ENCODE measurements at regions not wholly inside any gene's neighbourhood (a gene's known extent, or its start where the extent isn't known, plus 50 kb on each side); places are given as distances from the start of the nearest gene placed in this dataset.

DNA sequence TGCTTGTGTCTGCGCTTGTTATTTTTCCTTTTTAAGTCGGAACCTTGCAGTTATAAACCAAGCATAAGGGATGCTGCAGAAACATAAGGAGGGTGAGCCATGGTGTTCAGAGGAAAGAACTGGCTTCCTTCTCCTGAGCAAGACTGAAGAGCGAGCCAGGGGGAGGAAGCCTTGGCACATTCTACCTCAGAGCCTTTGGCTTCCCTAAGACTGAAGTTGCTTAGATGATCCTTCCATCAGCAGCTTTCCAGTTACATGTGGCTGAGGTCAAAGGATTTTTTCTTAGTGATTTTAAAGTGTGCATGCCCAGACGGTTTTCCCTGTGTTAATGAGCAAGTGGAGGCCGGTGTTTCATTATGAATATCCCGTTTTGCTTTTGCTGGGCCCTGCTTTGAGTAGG lies 363.8 kb downstream of the DOK5 start:
- DNase-seq, result no peak
- no peaks in the 10 kb centered on the region; the same call in 1 of the 2 replicates for H3K27me3 ChIP-seq (replicated peaks; ENCODE audit: control insufficient read depth, insufficient read depth, low read length)
- CTCF ChIA-PET, result no interaction called here
- no TSS peak for BruUV-seq (replicated peaks)
- Mint-ChIP-seq H3K36me3 (ENCODE audit: insufficient read depth, unreplicated experiment) (no peaks in the 10 kb centered on the region), H3K27ac (ENCODE audit: unreplicated experiment) (no peak overlapping the region), H3K9me3 (ENCODE audit: unreplicated experiment) (no peaks in the 10 kb centered on the region), H3K4me3 (ENCODE audit: unreplicated experiment) (no peak overlapping the region), H3K4me1 (ENCODE audit: low read depth, unreplicated experiment) (no peaks in the 10 kb centered on the region), H3K27me3 (ENCODE audit: insufficient read depth, unreplicated experiment) (peaks cover 6% of the 10 kb centered on the region)
- TF ChIP-seq, protein P1, sequence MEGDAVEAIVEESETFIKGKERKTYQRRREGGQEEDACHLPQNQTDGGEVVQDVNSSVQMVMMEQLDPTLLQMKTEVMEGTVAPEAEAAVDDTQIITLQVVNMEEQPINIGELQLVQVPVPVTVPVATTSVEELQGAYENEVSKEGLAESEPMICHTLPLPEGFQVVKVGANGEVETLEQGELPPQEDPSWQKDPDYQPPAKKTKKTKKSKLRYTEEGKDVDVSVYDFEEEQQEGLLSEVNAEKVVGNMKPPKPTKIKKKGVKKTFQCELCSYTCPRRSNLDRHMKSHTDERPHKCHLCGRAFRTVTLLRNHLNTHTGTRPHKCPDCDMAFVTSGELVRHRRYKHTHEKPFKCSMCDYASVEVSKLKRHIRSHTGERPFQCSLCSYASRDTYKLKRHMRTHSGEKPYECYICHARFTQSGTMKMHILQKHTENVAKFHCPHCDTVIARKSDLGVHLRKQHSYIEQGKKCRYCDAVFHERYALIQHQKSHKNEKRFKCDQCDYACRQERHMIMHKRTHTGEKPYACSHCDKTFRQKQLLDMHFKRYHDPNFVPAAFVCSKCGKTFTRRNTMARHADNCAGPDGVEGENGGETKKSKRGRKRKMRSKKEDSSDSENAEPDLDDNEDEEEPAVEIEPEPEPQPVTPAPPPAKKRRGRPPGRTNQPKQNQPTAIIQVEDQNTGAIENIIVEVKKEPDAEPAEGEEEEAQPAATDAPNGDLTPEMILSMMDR (IDR thresholded peaks at IDR 0.05; ENCODE audit: insufficient read depth in 1 of 2, low read depth in 1 of 2, low read length in 1 of 2, severe bottlenecking in 1 of 2, unreplicated experiment in 1 of 2), result no peak
- H3K4me3 ChIP-seq (ENCODE audit: low read depth, low read length), result no peak overlapping the region
- intact Hi-C loops (cut with micrococcal nuclease; ENCODE audit: unreplicated experiment), result no loop called here
- POLR2A ChIA-PET, result no interaction called here
- no peaks in the 10 kb centered on the region for H3K4me1 ChIP-seq
- H3K9me3 ChIP-seq, result no peaks in the 10 kb centered on the region
- H3K36me3 ChIP-seq (ENCODE audit: control insufficient read depth, insufficient read depth, low read length), result no peaks in the 10 kb centered on the region

DNA sequence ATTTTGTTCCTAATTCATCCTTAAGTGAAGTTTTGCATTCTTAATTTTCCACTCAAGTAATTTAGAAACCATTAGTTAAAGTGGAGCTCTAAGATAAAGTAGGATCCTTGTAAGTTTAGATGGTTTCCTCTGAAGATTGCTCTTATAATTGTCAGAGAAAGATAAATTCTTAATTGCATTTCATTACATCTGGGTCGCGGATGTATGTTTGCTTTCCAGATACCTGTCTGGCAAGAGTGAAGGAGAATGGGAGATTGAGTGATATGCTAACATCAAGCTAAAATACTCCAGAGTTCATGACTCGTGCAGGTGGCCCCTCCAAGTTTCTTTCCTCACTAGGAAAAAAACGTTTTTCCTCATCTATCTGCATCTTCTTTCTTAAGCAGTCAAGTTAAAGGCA lies 361.8 kb downstream of the DOK5 start:
- no peaks in the 10 kb centered on the region for H3K4me1 ChIP-seq
- Mint-ChIP-seq H3K4me1 (ENCODE audit: low read depth, unreplicated experiment) (no peaks in the 10 kb centered on the region), H3K27me3 (ENCODE audit: insufficient read depth, unreplicated experiment) (peaks cover 10% of the 10 kb centered on the region), H3K36me3 (ENCODE audit: insufficient read depth, unreplicated experiment) (no peaks in the 10 kb centered on the region), H3K27ac (ENCODE audit: unreplicated experiment) (no peak overlapping the region), H3K4me3 (ENCODE audit: unreplicated experiment) (no peak overlapping the region), H3K9me3 (ENCODE audit: unreplicated experiment) (no peaks in the 10 kb centered on the region)
- H3K36me3 ChIP-seq (ENCODE audit: control insufficient read depth, insufficient read depth, low read length), result no peaks in the 10 kb centered on the region
- H3K9me3 ChIP-seq, result no peaks in the 10 kb centered on the region
- no peak for DNase-seq
- intact Hi-C loops (cut with micrococcal nuclease; ENCODE audit: unreplicated experiment), result no loop called here
- no peak overlapping the region for H3K4me3 ChIP-seq (ENCODE audit: low read depth, low read length)
- BruUV-seq (replicated peaks), result no TSS peak
- no peaks in the 10 kb centered on the region; the same call in 1 of the 2 replicates for H3K27me3 ChIP-seq (replicated peaks; ENCODE audit: control insufficient read depth, insufficient read depth, low read length)
- ChIA-PET POLR2A (no interaction called here), CTCF (no interaction called here)
- TF ChIP-seq, protein P1 (IDR thresholded peaks at IDR 0.05; ENCODE audit: insufficient read depth in 1 of 2, low read depth in 1 of 2, low read length in 1 of 2, severe bottlenecking in 1 of 2, unreplicated experiment in 1 of 2), result no peak

DNA sequence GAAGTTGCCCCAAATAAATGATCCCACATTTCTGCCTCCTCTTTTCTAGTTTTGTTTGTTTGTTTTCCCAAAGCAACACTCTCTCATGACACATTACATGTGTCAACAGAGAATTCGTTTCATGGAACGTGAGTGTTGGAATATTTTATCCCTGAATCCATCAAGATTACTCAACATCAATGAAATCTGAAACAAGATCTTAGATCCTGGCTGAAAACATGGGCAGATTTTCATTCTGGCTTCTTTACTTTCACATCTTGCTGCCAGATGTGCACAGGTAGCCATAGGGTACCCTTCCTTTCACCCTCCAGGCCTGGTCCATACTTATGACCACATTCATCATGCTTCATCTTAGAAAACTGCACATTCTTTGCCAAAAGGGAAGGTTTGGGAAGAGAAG lies 347.0 kb downstream of the DOK5 start:
- BruUV-seq (replicated peaks), result no TSS peak
- no peaks in the 10 kb centered on the region for H3K36me3 ChIP-seq (ENCODE audit: control insufficient read depth, insufficient read depth, low read length)
- no peaks in the 10 kb centered on the region for H3K4me1 ChIP-seq
- no peak overlapping the region for H3K4me3 ChIP-seq (ENCODE audit: low read depth, low read length)
- CTCF ChIA-PET, result no interaction called here
- TF ChIP-seq, protein P1 (IDR thresholded peaks at IDR 0.05; ENCODE audit: insufficient read depth in 1 of 2, low read depth in 1 of 2, low read length in 1 of 2, severe bottlenecking in 1 of 2, unreplicated experiment in 1 of 2), result no peak
- no peak overlapping the region for H3K4me3 Mint-ChIP-seq (ENCODE audit: unreplicated experiment)
- no peaks in the 10 kb centered on the region for H3K9me3 ChIP-seq
- no peaks in the 10 kb centered on the region for H3K27me3 ChIP-seq (replicated peaks; ENCODE audit: control insufficient read depth, insufficient read depth, low read length)
- POLR2A ChIA-PET, result no interaction called here
- H3K27me3 Mint-ChIP-seq (ENCODE audit: insufficient read depth, unreplicated experiment), result peaks cover 2% of the 10 kb centered on the region
- no peaks in the 10 kb centered on the region for H3K9me3 Mint-ChIP-seq (ENCODE audit: unreplicated experiment)
- H3K4me1 Mint-ChIP-seq (ENCODE audit: low read depth, unreplicated experiment), result no peaks in the 10 kb centered on the region
- no peaks in the 10 kb centered on the region for H3K36me3 Mint-ChIP-seq (ENCODE audit: insufficient read depth, unreplicated experiment)
- no peak for DNase-seq
- intact Hi-C loops (cut with micrococcal nuclease; ENCODE audit: unreplicated experiment), result no loop called here
- H3K27ac Mint-ChIP-seq (ENCODE audit: unreplicated experiment), result no peak overlapping the region

All from Caco-2 (cell line).